ENCODE measurements at regions not wholly inside any gene's neighbourhood (a gene's known extent, or its start where the extent isn't known, plus 50 kb on each side); places are given as distances from the start of the nearest gene placed in this dataset.
A peak's percentile ranks its signal among the peaks of the same experiment; 100 is the strongest.
"Not testable (repeated sequence)": the region's sequence is repeated elsewhere in the genome, so short reads cannot be mapped to it uniquely, and the experiment has no call there.

DNA sequence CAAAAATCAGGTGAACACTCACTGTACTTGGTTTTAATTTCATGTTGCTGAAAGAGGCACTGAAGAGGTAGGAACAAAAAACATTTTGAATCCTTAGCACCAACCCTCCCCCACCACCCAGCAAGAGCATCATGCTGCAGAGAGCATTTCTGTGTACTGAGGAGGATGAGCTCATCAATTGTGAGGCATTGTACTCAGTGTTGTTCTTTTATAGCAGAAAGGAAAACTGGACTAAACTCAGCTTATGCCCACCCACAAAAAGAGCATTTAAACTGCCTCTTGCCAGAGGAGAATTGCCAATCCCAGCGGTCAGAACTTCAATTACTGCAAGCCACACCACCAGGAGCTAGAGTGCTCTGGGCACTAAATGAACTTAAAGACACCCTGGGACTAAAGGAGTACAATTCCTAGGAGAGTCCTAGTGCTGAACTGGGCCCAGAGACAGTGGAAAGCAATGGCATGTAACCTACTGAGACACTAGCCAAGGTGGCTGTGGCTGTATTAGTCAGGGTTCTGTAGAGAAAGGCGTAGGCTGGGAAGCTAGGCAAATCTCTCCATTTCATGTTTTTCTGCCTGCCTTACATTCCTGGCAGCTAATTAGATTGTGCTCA, 280.7 kb upstream of the KLHL4 start:
- DNase-seq = no peak

DNA sequence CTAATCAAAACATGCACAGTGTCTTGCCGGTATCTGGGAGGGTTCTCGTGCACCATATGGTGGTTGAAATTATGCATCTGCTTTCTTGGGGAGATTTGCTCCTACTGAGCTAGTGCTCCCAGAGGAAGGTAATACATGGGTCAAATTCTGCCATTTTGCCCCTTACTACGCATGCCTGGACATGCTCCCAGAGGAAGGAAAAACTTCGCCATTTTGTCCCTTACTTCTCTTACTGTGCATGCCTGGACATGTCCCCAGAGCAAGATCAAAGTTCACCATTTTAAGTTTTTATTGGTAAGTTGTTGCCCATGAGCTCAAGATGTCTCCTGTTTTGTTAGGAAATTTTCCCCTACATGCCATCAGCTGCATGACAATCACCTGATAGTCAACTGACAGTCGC, 252.1 kb upstream of the KLHL4 start:
- DNase-seq = no peak

DNA sequence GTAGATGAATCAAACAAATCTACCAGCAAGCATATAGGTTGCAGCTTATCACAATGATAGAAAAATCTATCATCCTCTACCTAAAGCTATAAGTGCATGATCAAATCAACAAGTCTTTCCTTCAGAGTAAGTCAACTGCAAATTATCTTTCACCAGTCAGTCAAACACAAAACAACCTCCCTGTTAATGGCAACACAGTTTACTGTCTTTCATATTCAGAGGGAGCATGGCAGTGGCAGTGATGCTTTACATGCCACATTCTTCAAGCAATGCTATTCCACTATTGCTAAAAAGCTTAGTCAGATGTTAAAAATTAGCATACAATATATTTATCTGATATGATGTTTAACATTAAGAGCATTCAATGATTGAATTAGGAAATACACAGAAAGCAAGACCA, 245.1 kb upstream of the KLHL4 start:
- no peak for DNase-seq

DNA sequence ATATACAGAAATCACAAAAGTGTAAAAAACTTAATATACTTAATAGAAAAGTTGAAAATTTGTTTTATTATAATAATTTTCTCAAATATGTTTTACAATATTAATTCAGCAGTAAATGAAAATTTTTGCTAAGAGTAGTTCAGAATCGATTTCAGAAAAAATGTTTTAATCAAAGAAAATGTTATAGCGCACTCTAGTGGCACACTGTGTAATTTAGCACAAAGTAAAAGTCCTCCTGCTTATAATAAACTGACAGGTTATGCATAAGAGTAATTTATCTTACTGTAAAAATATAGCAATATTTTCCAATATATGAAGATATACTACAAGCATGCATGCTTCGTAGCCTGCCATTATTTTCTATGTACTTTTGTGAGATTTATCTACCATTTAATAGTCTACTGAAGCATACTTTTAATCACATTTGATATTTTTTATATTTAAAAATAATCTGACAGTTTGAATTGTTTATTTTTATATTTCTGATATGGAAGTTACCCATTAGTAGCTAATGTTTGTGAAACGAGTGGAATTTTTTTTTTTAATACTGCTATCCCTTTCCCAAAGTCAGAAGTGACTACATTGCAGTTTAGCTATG, 217.9 kb upstream of the KLHL4 start:
- DNase-seq = peak; percentile 2

DNA sequence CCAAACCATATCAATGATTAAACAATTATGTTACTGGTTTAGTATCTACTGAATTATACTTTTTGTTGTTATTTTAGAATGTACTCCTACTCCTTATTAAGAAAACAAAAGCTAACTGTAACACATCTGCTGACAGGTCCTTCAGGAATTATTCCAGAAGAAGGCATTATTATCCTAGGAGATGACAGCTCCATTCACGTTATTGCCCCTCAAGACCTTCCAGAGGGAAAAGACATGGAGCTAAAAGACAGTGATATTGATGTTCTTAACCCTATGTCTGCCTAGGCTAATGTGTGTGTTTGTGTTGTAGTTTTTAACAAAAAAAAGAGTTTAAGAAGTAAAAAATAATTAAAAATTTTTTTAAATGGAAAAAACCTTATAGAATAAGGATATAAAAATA, 206.8 kb upstream of the KLHL4 start:
- no peak for DNase-seq

DNA sequence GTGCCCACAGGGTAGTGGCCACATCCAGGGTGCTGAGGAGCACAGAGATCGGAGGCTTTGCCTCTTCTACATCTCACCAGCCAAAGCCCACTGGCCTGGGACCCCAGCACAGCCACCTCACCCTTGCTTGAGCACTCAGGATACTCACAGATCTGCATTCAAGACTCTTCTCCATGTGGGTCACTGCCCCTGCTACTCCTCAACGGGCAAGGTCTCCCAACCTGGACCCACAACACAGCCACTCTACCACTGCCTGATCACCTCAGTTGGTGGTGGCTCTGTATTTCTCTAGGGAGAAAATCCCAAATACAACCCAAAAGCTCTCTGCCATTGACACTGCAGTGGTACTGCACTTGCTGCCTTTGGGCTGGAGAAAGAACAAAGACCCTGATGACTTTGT, 190.3 kb upstream of the KLHL4 start:
- no peak for DNase-seq

DNA sequence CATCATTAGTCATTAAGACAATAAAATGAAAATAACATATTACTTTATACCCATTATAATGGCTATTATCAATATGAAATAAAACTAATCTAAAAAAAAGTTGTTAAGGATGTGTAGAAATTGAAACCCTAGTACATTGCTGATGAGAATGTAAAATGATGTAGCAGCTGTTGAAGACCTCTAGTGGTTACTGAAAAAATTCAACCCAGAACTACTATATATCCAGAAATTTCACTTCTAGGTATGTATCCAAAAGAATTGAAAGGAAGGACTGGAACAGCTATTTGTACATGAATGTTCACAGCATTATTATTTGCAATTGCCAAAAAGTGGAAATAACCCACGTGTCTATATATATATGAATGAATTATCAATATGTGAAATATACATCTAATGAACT, 180.3 kb upstream of the KLHL4 start:
- no peak for DNase-seq

DNA sequence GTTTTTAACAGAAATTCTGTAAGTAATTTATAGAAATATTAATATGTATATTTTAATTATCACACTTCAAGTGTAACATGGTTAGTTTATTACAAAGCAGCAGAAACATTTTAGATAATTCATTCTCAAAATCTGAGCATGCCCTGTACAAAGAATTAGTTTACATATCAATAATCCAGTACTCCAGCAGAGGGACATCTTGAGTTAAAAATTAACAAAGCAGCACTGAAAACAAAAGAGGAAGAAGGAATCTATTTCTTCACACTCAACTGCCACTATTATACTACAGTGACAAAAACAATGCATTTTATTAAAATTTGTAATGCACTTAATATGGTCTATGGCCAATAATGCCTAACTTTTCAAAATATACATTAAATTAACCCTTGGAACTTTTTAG, 179.1 kb upstream of the KLHL4 start:
- DNase-seq = peak in 1 of 2 donors; percentile 5

DNA sequence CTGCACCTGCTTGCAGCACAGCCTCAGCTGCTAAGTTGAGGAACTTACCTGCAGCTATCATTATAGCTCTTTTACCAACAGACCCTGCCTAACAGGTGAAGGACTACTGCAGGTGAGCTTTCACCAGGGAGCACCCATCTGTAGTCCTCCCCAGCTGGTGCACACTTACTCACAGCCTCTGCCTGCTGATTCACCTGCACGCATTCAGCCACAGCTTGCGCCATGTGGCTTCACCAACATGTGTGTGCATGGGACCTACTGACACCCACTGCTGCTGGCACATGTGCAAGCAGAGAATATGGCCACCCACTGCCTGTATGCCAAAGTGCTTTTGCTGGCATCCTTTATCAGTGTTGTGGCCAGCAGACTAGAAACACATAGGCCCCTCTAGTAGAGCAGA, 146.7 kb upstream of the KLHL4 start:
- DNase-seq = no peak

DNA sequence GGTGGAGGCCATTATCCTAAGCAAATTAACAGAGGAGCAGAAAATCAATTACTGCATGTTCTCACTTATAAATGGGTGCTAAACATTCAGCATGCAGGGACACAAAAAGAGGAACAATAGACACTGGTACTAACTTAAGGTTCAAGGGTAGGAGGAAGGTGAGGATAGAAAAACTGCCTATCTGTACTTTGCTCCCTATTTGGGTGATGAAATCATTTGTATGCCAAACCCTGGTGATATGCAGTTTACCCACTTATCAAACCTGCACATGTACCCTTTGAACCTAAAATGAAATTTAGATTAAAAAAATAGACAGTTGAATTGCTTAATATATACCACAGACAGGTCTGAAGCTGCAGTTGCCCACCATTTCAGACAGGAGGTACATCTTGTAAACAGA, 143.3 kb upstream of the KLHL4 start:
- no peak for DNase-seq

DNA sequence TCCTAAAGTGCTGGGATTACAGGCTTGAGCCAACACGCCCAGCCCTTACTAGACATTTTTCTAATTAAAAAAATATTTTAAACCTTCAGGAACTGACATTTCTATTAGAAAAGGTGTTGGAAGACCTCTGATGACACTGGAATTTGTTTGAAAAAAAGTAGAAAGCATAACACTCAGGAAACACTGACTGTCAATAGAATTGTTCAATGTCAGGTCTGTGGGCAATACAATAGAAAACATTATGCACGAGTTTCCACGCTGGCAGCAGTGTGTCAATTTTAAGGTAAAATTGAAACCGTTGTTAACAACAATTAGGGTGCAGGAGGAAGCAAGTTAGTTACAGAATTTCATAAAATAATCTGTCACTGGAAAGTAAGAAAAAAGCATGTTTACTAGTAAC, 140.7 kb upstream of the KLHL4 start:
- no peak for DNase-seq

DNA sequence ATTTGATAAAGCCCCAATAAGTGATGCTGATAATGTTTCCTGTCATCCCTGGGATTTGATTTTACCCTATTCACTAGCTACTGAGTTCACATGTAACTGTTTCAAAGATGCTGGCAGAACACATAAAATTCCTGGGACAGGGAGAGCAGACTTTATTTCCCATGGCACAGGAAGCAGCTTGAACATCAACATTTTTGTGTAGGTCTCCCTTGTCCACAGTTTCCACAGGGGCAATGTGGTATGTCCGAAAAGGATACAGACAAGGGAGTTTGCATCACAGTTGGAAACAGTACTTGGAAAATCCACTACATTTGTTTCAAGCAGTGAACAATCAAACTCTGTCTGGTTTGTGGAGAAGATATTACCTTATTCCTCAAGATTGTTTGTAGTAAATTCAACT, 129.2 kb upstream of the KLHL4 start:
- DNase-seq = no peak

DNA sequence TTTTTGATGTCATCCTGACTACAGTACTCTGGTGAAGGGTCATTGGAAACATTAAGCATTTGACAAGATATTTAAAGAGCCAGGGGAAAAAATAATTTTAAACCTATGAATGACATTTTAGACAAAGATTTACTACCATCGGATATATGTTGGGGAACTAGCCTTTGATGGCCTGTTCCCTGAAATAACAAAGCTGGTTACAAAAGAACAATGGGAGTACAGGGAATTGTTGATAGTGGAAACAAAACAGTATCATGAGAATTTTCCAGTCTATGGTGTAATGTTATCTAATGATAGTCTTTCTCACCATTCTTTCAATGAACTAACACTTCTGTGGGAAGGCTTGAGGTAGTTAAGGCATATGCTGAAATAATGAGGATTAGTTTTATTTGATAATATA, 125.9 kb upstream of the KLHL4 start:
- no peak for DNase-seq

DNA sequence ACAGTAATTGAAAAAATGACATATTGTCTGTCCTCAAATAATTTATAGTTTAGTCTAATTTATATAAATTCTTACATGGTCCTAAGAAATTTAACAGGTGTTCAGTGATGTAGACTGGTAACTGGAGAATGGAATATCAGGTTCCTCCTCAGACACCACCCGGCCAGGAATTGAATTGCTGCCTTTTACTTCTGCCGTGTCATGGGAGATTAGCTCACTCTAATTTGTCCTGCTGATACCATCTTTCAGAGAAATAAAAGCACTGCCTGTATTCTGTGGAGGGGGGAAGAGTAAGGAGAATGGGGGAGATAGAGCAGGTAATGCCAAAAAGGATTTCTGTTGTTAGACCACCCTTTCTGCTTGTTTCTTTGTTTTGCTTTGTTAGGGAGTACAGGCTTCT, 125.2 kb upstream of the KLHL4 start:
- no peak for DNase-seq

DNA sequence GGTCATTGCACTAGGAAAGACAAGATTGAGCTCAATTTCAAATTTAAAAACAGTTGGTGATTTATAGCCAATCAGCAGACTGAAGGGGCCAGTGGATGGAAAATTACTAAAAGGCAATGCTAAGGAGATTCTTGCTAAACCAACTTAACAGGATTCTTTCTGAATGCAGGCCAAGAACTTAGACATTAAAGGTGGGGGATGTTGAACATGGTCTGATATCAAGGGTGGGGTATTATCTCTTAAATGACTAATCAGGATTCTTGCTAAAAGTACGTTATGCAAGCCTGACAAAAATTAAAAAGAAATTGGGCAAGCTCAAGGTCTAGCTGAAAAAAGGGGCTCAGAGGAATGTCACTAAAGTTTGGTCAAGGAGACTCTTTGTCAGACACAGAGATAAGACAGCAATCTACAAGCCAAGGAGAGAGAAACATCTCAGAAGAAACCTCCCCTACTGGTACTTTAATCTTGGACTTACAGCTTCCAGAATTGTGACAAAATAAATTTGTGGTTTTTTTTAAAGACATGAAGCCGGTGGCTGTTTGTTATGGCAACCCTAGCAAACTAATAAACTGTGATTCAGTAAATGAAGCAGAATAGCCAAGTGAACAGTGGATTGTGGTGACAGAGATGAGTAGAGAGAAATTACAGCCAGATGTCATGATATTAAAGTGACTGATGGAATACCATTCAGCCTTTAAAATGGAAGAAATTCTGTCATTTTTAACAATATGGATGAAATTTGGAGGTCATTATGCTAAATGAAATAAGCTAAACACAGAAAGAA, 120.3 kb upstream of the KLHL4 start:
- no peak for DNase-seq

DNA sequence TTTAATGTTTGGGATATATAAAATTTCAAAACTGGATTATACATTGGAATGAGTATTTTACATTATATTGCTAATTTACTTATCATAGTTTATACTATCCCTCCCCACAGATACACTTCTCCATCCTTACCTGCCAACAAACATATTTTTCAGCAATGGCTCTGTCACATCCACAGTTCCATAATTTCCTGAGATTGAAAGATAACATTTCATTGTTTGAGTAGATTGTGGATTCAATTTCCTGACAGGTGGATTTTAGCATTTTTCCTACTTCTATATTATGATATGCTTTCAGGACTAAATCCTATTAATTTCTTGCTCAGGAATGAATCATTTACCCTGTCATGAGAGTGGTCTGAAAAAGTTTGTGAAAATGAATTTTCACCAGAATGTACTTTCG, 115.3 kb upstream of the KLHL4 start:
- no peak for DNase-seq

DNA sequence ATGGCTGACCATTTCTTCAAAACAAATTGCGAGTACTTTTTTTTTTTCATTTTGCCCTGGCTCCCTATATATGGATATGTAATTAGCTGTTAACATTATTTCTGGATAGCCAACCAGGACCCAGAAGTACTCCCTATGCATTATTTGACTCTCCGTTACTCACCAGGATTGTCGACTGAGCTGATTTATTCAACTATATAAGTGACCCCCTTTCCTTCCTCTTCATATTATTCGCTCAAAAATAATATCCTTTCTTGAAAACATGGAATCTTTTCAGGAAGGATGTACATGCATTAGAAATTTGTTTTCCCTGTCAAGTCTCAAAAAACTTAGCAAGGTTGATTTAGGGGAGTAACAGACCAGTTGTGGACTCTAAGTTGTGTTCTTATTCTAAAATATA, 114.1 kb upstream of the KLHL4 start:
- no peak for DNase-seq

DNA sequence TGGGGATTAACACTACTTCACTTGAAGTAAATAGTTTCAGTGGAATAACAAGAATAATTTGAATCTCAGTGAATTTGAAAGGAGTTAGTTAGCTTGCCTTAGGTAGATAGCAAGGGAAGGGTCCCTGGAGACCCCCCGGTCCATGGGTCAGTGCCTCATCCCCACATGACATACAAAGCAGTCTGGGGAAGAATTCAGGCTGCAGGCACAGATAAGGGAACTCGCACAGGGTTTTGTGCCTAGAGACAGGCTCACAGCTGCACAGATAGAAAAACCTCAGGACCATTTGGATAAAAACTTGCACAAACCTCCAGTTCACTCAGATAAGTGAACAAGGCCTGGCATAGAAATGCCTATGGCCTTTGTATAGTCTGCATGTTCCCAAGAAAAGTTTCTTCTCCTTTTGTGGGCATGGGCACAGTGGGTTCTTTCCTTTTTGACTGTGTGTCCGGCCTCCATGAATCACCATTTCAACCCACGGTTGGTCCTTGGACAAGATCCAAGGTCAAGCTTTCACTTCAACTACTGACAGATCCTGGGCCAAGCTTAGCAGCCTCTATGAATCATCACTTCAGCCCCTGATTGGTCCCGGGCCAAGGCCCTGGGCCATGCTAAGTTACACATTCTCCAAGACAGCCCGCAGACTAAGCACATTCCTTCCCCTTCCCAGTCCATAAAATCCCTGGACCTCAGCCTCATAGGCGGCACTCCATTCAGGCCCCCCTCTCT, 108.3 kb upstream of the KLHL4 start:
- DNase-seq = peak; percentile 58 to 71

DNA sequence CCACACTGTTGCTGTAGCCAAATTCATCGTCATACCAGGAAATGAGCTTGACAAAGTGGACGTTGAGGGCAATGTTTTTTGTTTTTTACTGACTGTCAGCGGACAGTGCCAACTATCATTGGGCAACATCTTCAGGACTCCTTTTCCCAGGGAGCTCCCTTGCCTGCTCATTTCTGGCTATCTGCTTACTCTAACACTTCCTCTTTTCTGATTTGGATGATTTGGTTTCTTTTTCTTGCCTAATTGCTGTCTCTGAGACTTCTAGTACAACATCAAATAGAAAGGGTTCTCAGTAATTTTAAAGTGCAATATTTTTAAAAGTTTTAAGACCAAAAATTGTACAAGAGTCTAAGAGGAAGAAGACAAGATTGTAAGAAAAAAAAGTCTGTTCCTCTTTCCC, 92.0 kb upstream of the KLHL4 start:
- no peak for DNase-seq

DNA sequence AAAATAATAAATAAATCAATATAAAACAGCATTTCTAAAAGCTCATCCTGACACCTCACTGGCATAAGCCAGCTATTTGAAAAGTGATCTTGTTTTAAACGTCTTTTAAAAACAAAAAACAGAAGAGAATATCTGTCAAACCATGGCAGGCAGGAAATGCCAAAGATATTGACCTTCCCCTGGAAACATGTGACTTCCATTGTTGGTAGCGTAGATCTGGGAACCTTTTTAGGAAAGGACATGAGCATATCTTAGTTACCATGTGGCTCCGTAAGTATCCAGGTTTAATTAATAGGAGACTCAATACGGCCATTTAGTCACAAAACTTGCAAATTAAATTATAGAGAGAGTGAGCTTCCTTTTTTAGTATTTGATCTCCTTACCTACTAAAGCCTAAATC, 83.0 kb upstream of the KLHL4 start:
- no peak for DNase-seq

DNA sequence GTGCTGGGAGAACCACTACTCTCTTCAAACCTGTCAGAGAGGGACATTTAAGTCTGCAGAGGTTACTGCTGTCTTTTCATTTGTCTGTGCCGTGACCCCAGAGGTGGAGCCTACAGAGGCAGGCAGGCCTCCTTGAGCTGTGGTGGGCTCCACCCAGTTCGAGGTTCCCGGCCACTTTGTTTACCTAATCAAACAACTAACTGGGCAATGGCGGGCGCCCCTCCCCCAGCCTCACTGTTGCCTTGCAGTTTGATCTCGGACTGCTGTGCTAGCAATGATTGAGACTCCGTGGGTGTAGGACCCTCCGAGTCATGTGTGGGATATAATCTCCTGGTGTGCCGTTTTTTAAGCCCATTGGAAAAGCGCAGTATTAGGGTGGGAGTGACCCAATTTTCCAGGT, 69.0 kb upstream of the KLHL4 start:
- not testable (repeated sequence) for DNase-seq

DNA sequence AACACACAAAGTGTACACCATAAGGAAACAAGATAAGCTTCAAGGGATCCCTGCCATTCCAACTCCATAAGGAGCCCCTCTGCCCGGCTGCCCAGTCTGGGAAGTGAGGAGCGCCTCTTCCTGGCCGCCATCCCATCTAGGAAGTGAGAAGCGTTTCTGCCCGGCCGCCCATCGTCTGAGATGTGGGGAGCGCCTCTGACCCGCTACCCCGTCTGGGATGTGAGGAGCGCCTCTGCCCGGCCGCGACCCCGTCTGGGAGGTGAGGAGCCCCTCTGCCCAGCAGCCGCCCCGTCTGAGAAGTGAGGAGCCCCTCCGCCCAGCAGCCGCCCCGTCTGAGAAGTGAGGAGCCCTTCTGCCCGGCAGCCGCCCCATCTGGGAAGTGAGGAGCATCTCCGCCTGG, 51.8 kb upstream of the KLHL4 start:
- not testable (repeated sequence) for DNase-seq

Measured in right lung (tissue), 2 donors.